IMR-90 (cell line): ENCODE measurements at regions not wholly inside any gene's neighbourhood (a gene's known extent, or its start where the extent isn't known, plus 50 kb on each side); places are given as distances from the start of the nearest gene placed in this dataset.

Experiments
- ATAC-seq: fragments of 200-7000 bp; cut with Tn5 transposase; 2 replicates; pipeline ENCODE4 v1.9.1; 2020; ENCODE audit warnings: low read depth, mild to moderate bottlenecking, moderate library complexity
- BruUV-seq: library from RNA; stranded (reverse); fragments of 400-500 nt; replicated peaks from 2 replicates; lab custom pipeline; 2021; lab: Mats Ljungman, UMichigan
- CTCF ChIA-PET: fragments of 300-600 bp; formaldehyde crosslinking; extraction: SDS; loops from one replicate; lab custom pipeline; 2021; ENCODE audit warnings: antibody characterized with exemption; lab: Yijun Ruan, JAX
- POLR2A ChIA-PET: fragments of 300-600 bp; sonication (Branson Sonifier 250); formaldehyde crosslinking; loops from one replicate; lab custom pipeline; 2022; ENCODE audit warnings: antibody characterized with exemption; ENCODE audit not compliant: unreplicated experiment; lab: Charles Lee
- DNase-seq: peaks from one replicate; pipeline ENCODE4 v3.0.0; 2013
- H2AFZ ChIP-seq: replicated peaks from 2 replicates; pipeline ENCODE3; 2013; ENCODE audit warnings: low read length, mild to moderate bottlenecking; ENCODE audit not compliant: poor library complexity
- H2AK5ac ChIP-seq: 2 replicates; pipeline ENCODE4 v1.6.1; 2013; ENCODE audit warnings: low read depth, low read length, inconsistent platforms
- H2AK9ac ChIP-seq: replicated peaks from 2 replicates; pipeline ENCODE3; 2013; ENCODE audit warnings: mild to moderate bottlenecking, low read depth, low read length, moderate library complexity; ENCODE audit not compliant: poor library complexity
- H2BK120ac ChIP-seq: 2 replicates; pipeline ENCODE4 v1.6.1; 2013; ENCODE audit warnings: low read depth, low read length, inconsistent platforms
- H2BK15ac ChIP-seq: 3 replicates; pipeline ENCODE4 v1.6.1; 2013; ENCODE audit warnings: low read depth, low read length, inconsistent platforms
- H2BK20ac ChIP-seq: 2 replicates; pipeline ENCODE4 v1.6.1; 2013; ENCODE audit warnings: low read depth, mild to moderate bottlenecking, inconsistent platforms, low read length, moderate library complexity
- H2BK5ac ChIP-seq: 2 replicates; pipeline ENCODE4 v1.6.1; 2013; ENCODE audit warnings: mild to moderate bottlenecking, low read depth, low read length, inconsistent platforms; ENCODE audit not compliant: poor library complexity, severe bottlenecking
- H3K14ac ChIP-seq: replicated peaks from 2 replicates; pipeline ENCODE4 v1.6.1; 2013; ENCODE audit warnings: low read depth, low read length, inconsistent platforms
- H3K18ac ChIP-seq: 2 replicates; pipeline ENCODE4 v1.6.1; 2013; ENCODE audit warnings: low read depth, low read length, control low read depth
- H3K23ac ChIP-seq: 2 replicates; pipeline ENCODE4 v1.6.1; 2013; ENCODE audit warnings: low read depth, low read length, inconsistent platforms
- H3K27ac ChIP-seq: 2 replicates; pipeline ENCODE4 v1.5.1; 2013; ENCODE audit warnings: mild to moderate bottlenecking, control low read depth, low read length; ENCODE audit not compliant: insufficient read depth
- H3K27me3 ChIP-seq: 2 replicates; pipeline ENCODE4 v1.6.1; 2013; ENCODE audit warnings: low read length; ENCODE audit not compliant: control insufficient read depth, insufficient read depth
- H3K36me3 ChIP-seq: 2 replicates; pipeline ENCODE4 v1.6.1; 2013; ENCODE audit warnings: low read length, mixed read lengths; ENCODE audit not compliant: control insufficient read depth, insufficient read depth
- H3K4ac ChIP-seq: 2 replicates; pipeline ENCODE4 v1.6.1; 2013; ENCODE audit warnings: low read depth, low read length, inconsistent platforms
- H3K4me1 ChIP-seq: 2 replicates; pipeline ENCODE4 v1.6.1; 2013; ENCODE audit warnings: low read length, mixed read lengths; ENCODE audit not compliant: control insufficient read depth, insufficient read depth
- H3K4me2 ChIP-seq: 2 replicates; pipeline ENCODE4 v1.6.1; 2013; ENCODE audit warnings: low read depth, mild to moderate bottlenecking, control low read depth, low read length, moderate library complexity
- H3K4me3 ChIP-seq: 2 replicates; pipeline ENCODE4 v1.5.1; 2013; ENCODE audit warnings: low read depth, mild to moderate bottlenecking, control low read depth, low read length, moderate library complexity; ENCODE audit not compliant: insufficient read depth
- H3K56ac ChIP-seq: 2 replicates; pipeline ENCODE4 v1.6.1; 2013; ENCODE audit warnings: low read length, inconsistent platforms; ENCODE audit not compliant: insufficient read depth; ENCODE audit errors: extremely low read depth
- H3K79me1 ChIP-seq, 2 experiments: 2 replicates each; pipeline ENCODE4 v1.6.1; 2013; ENCODE audit warnings: low read length in 2 of 2, inconsistent platforms in 1 of 2, low read depth in 1 of 2
- H3K9ac ChIP-seq: 2 replicates; pipeline ENCODE4 v1.6.1; 2013; ENCODE audit warnings: low read depth, low read length, control low read depth
- H3K9me1 ChIP-seq: 2 replicates; pipeline ENCODE4 v1.6.1; 2013; ENCODE audit warnings: low read length, inconsistent platforms; ENCODE audit not compliant: insufficient read depth
- H3K9me3 ChIP-seq: 2 replicates; pipeline ENCODE4 v1.6.1; 2013; ENCODE audit warnings: low read length; ENCODE audit not compliant: control insufficient read depth, insufficient read depth
- H4K20me1 ChIP-seq: 2 replicates; pipeline ENCODE4 v1.6.1; 2013; ENCODE audit warnings: low read length, inconsistent platforms; ENCODE audit not compliant: insufficient read depth
- H4K5ac ChIP-seq: 2 replicates; pipeline ENCODE4 v1.6.1; 2013; ENCODE audit warnings: mild to moderate bottlenecking, low read depth, low read length, control low read depth
- H4K8ac ChIP-seq, 2 experiments: 2 replicates each; pipeline ENCODE4 v1.6.1; 2013; ENCODE audit warnings: low read depth in 2 of 2, low read length in 2 of 2, control low read depth in 1 of 2, inconsistent platforms in 1 of 2
- H4K91ac ChIP-seq: 2 replicates; pipeline ENCODE4 v1.6.1; 2013; ENCODE audit warnings: low read depth, low read length, inconsistent platforms; ENCODE audit not compliant: insufficient read depth
- CEBPB ChIP-seq: IDR thresholded peaks from 2 replicates; pipeline ENCODE4 v1.6.1; 2012; ENCODE audit warnings: low read depth, low read length, improper control_type of control experiment
- CHD1 ChIP-seq: IDR thresholded peaks from 2 replicates; pipeline ENCODE4 v1.6.1; 2012; ENCODE audit warnings: low read depth, low read length, improper control_type of control experiment
- FOS ChIP-seq: fragments of 150-350 bp; IDR thresholded peaks from 2 replicates; pipeline ENCODE4 v1.6.1; 2016; ENCODE audit warnings: low read depth, low read length
- MAFK ChIP-seq: IDR thresholded peaks from 2 replicates; pipeline ENCODE4 v1.6.1; 2012; ENCODE audit warnings: low read depth, low read length, improper control_type of control experiment
- MAZ ChIP-seq: IDR thresholded peaks from 2 replicates; pipeline ENCODE4 v1.6.1; 2012; ENCODE audit warnings: low read depth, mild to moderate bottlenecking, low read length, improper control_type of control experiment, moderate library complexity, borderline replicate concordance
- MXI1 ChIP-seq: IDR thresholded peaks from 2 replicates; pipeline ENCODE4 v1.6.1; 2012; ENCODE audit warnings: low read depth, mild to moderate bottlenecking, low read length, moderate library complexity, borderline replicate concordance
- NFE2L2 ChIP-seq: fragments of 150-350 bp; IDR thresholded peaks from 2 replicates; pipeline ENCODE4 v1.6.1; 2016; ENCODE audit warnings: low read depth, mild to moderate bottlenecking, low read length
- POLR2A ChIP-seq: IDR thresholded peaks from 2 replicates; pipeline ENCODE4 v1.6.1; 2012; ENCODE audit warnings: mild to moderate bottlenecking, low read depth, low read length
- RAD21 ChIP-seq: IDR thresholded peaks from 2 replicates; pipeline ENCODE4 v1.6.1; 2012; ENCODE audit warnings: low read length, improper control_type of control experiment
- RCOR1 ChIP-seq: IDR thresholded peaks from 2 replicates; pipeline ENCODE4 v1.6.1; 2012; ENCODE audit warnings: mild to moderate bottlenecking, low read length, improper control_type of control experiment; ENCODE audit not compliant: insufficient replicate concordance
- SMC3 ChIP-seq: fragments of 150-350 bp; IDR thresholded peaks from 2 replicates; pipeline ENCODE4 v1.6.1; 2016; ENCODE audit warnings: low read depth, mild to moderate bottlenecking, antibody characterized with exemption, low read length, moderate library complexity
- WGBS, 2 experiments: methylation state at CpG; one replicate each; pipeline versions ENCODE4 v1.1.5 to v1.1.7; 2013; ENCODE audit warnings: missing lambda C conversion rate in 2 of 2; ENCODE audit not compliant: insufficient read length in 1 of 2; ENCODE audit errors: extremely low coverage in 2 of 2; 5-methylcytosine and 5-hydroxymethylcytosine counted together
- dilution Hi-C: fragments of 300-500 bp; cut with HindIII; formaldehyde crosslinking; loops from one replicate; pipeline ENCODE4 v1.14.3; 2018; ENCODE audit warnings: low sequenced_read_pairs; ENCODE audit not compliant: unreplicated experiment
- in situ Hi-C: fragments of 300-500 bp; cut with MboI; formaldehyde crosslinking; loops from 3 replicates; pipeline ENCODE4 v1.14.3; 2019; ENCODE audit warnings: low sequenced_read_pairs, inconsistent platforms, mixed read lengths
- intact Hi-C: fragments of 100-400 bp; cut with micrococcal nuclease; formaldehyde crosslinking; loops from 2 replicates; pipeline ENCODE4 v1.10.0; 2022
- TF ChIP-seq, protein P1 (sequence below): fragments of 150-350 bp; IDR thresholded peaks from 2 replicates; pipeline ENCODE4 v1.6.1; 2017; ENCODE audit warnings: mild to moderate bottlenecking, antibody characterized with exemption, low read length, low read depth
- TF ChIP-seq, protein P2 (sequence below): conservative IDR thresholded peaks from 2 replicates; pipeline ENCODE4 v1.5.1; 2012; ENCODE audit warnings: mild to moderate bottlenecking, low read depth, low read length, improper control_type of control experiment
- TF ChIP-seq, protein P3 (sequence below): fragments of 150-350 bp; IDR thresholded peaks from 2 replicates; pipeline ENCODE4 v1.6.1; 2016; ENCODE audit warnings: low read depth, mild to moderate bottlenecking, low read length, moderate library complexity, borderline replicate concordance

- Histone ChIP-seq H3K9me1 (no peaks in the 10 kb centered on the region), H3K23ac (no peak overlapping the region), H3K27me3 (no peaks in the 10 kb centered on the region), H3K18ac (no peak overlapping the region), H4K8ac (no peak overlapping the region), H3K14ac (no peak overlapping the region), H3K9me3 (peaks cover 7% of the 10 kb centered on the region), H4K91ac (no peak overlapping the region), H2BK20ac (no peak overlapping the region), H2AK9ac (no peak overlapping the region), H3K9ac (no peak overlapping the region), H3K79me1 (no peaks in the 10 kb centered on the region), H4K20me1 (no peaks in the 10 kb centered on the region), H3K4me2 (no peak overlapping the region), H3K4me1 (no peaks in the 10 kb centered on the region), H2BK5ac (no peak overlapping the region), H4K5ac (no peak overlapping the region), H3K36me3 (no peaks in the 10 kb centered on the region), H3K4me3 (no peak overlapping the region), H2BK15ac (no peak overlapping the region), H2AFZ (no peak overlapping the region), H2AK5ac (no peak overlapping the region), H3K27ac (no peak overlapping the region), H3K56ac (no peak overlapping the region), H2BK120ac (no peak overlapping the region), H3K4ac (no peak overlapping the region)
- CTCF ChIA-PET, result no interaction called here
- in situ Hi-C loops (no loop called here), dilution Hi-C loops (no loop called here), intact Hi-C loops (no loop called here)
- no CpG with 5 or more reads among the region's 2 CpGs for WGBS, 2 experiments
- no TSS peak for BruUV-seq
- ATAC-seq (no peak), DNase-seq (no peak)
- no peak for TF ChIP-seq CEBPB
- TF ChIP-seq, protein P1, sequence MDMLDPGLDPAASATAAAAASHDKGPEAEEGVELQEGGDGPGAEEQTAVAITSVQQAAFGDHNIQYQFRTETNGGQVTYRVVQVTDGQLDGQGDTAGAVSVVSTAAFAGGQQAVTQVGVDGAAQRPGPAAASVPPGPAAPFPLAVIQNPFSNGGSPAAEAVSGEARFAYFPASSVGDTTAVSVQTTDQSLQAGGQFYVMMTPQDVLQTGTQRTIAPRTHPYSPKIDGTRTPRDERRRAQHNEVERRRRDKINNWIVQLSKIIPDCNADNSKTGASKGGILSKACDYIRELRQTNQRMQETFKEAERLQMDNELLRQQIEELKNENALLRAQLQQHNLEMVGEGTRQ, result no peak
- TF ChIP-seq RAD21, result no peak
- TF ChIP-seq MAZ, result no peak
- no peak for TF ChIP-seq CHD1
- TF ChIP-seq NFE2L2, result no peak
- TF ChIP-seq MAFK, result no peak; the same call in 1 of the 2 replicates
- TF ChIP-seq POLR2A, result no peak
- TF ChIP-seq SMC3, result no peak
- TF ChIP-seq, protein P2, sequence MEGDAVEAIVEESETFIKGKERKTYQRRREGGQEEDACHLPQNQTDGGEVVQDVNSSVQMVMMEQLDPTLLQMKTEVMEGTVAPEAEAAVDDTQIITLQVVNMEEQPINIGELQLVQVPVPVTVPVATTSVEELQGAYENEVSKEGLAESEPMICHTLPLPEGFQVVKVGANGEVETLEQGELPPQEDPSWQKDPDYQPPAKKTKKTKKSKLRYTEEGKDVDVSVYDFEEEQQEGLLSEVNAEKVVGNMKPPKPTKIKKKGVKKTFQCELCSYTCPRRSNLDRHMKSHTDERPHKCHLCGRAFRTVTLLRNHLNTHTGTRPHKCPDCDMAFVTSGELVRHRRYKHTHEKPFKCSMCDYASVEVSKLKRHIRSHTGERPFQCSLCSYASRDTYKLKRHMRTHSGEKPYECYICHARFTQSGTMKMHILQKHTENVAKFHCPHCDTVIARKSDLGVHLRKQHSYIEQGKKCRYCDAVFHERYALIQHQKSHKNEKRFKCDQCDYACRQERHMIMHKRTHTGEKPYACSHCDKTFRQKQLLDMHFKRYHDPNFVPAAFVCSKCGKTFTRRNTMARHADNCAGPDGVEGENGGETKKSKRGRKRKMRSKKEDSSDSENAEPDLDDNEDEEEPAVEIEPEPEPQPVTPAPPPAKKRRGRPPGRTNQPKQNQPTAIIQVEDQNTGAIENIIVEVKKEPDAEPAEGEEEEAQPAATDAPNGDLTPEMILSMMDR, result no peak
- TF ChIP-seq, protein P3, sequence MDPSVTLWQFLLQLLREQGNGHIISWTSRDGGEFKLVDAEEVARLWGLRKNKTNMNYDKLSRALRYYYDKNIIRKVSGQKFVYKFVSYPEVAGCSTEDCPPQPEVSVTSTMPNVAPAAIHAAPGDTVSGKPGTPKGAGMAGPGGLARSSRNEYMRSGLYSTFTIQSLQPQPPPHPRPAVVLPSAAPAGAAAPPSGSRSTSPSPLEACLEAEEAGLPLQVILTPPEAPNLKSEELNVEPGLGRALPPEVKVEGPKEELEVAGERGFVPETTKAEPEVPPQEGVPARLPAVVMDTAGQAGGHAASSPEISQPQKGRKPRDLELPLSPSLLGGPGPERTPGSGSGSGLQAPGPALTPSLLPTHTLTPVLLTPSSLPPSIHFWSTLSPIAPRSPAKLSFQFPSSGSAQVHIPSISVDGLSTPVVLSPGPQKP, result no peak
- no peak for TF ChIP-seq RCOR1
- no peak for TF ChIP-seq FOS
- TF ChIP-seq MXI1, result no peak
- POLR2A ChIA-PET, result no interaction called here
Measured at GRCh38 chr10:37520488-37520887, 336.9 kb downstream of the ZNF248 start.
